C4-2B (cell line): ENCODE measurements at regions not wholly inside any gene's neighbourhood (a gene's known extent, or its start where the extent isn't known, plus 50 kb on each side); places are given as distances from the start of the nearest gene placed in this dataset.

Experiments used
- CTCF ChIP-seq: fragments of 450-650 bp; conservative IDR thresholded peaks from 2 replicates; pipeline ENCODE4 v1.5.1; 2017; ENCODE audit warnings: mild to moderate bottlenecking
- ZFX ChIP-seq: fragments of 450-650 bp; IDR thresholded peaks from 2 replicates; pipeline ENCODE4 v1.6.1; 2017

GRCh38 chr3:67737906-67738865 lies 83.8 kb upstream of the SUCLG2 start:
- TF ChIP-seq CTCF: no peak
- no peak for TF ChIP-seq ZFX
